ENCODE measurements at regions not wholly inside any gene's neighbourhood (a gene's known extent, or its start where the extent isn't known, plus 50 kb on each side); places are given as distances from the start of the nearest gene placed in this dataset.

- TF ChIP-seq CTCF (IDR thresholded peaks at IDR 0.05; ENCODE audit: borderline replicate concordance, extremely low read depth, low read length, poor library complexity, severe bottlenecking) (no peak), EZH2 (IDR thresholded peaks at IDR 0.05; ENCODE audit: borderline replicate concordance, low read depth, low read length, severe bottlenecking) (no peak)
These were observed 133.7 kb upstream of the ASTN2 start for GRCh38 chr9:117548556-117548955.
